Stomach (tissue), 4 donors: ENCODE measurements at regions not wholly inside any gene's neighbourhood (a gene's known extent, or its start where the extent isn't known, plus 50 kb on each side); places are given as distances from the start of the nearest gene placed in this dataset.

Experiments
- CTCF ChIP-seq, 7 experiments: fragments of 450-650 bp in 4 of 7; fragments of 200-600 bp in 3 of 7; sonication (generic) in 3 of 7; IDR thresholded peaks; one replicate each; pipeline ENCODE4 v1.5.1; 2016 to 2019; ENCODE audit warnings: antibody characterized with exemption in 7 of 7, control low read depth in 2 of 7, mild to moderate bottlenecking in 1 of 7
- EP300 ChIP-seq: sonication (generic); formaldehyde crosslinking; IDR thresholded peaks from one replicate; pipeline ENCODE4 v1.6.1; 2017; ENCODE audit warnings: antibody characterized with exemption
- POLR2A ChIP-seq, 4 donors: fragments of 450-650 bp; IDR thresholded peaks; one replicate each; pipeline ENCODE4 v1.6.1; 2016; ENCODE audit warnings: antibody characterized with exemption in 4 of 4, control low read depth in 2 of 4, mild to moderate bottlenecking in 1 of 4, moderate library complexity in 1 of 4

GRCh38 chr13:37293295-37293694 is 187.8 kb upstream of the CSNK1A1L start:
- no peak for TF ChIP-seq CTCF (IDR thresholded peaks at IDR 0.05)
- TF ChIP-seq EP300 = no peak
- no peak for TF ChIP-seq POLR2A (IDR thresholded peaks at IDR 0.05)
